Smooth muscle cell (in vitro differentiated cells): ENCODE measurements at regions not wholly inside any gene's neighbourhood (a gene's known extent, or its start where the extent isn't known, plus 50 kb on each side); places are given as distances from the start of the nearest gene placed in this dataset.
A peak's percentile ranks its signal among the peaks of the same experiment; 100 is the strongest.

Experiments used
- DNase-seq: peaks from one replicate; lab custom pipeline; 2025; ENCODE audit not compliant: unreplicated experiment; lab: John Stamatoyannopoulos, UW
- H2AFZ ChIP-seq: fragments of 200-600 bp; sonication (generic); 2 replicates; pipeline ENCODE4 v1.6.0; 2016; ENCODE audit warnings: antibody characterized with exemption, low read depth, mild to moderate bottlenecking
- H3F3A ChIP-seq: fragments of 200-600 bp; sonication (generic); 2 replicates; pipeline ENCODE4 v1.6.0; 2017; ENCODE audit warnings: antibody characterized with exemption, low read depth
- H3K27ac ChIP-seq: fragments of 200-600 bp; sonication (generic); 2 replicates; pipeline ENCODE4 v1.5.1; 2016; ENCODE audit warnings: low read depth, mild to moderate bottlenecking
- H3K27me3 ChIP-seq: fragments of 200-600 bp; sonication (generic); 2 replicates; pipeline ENCODE4 v1.6.1; 2016; ENCODE audit warnings: low read depth, mild to moderate bottlenecking
- H3K36me3 ChIP-seq: fragments of 200-600 bp; sonication (generic); 2 replicates; pipeline ENCODE4 v1.5.1; 2016; ENCODE audit warnings: low read depth
- H3K4me1 ChIP-seq: fragments of 200-600 bp; sonication (generic); 2 replicates; pipeline ENCODE4 v1.5.1; 2016; ENCODE audit warnings: low read depth
- H3K4me2 ChIP-seq: fragments of 200-600 bp; sonication (generic); 2 replicates; pipeline ENCODE4 v1.6.0; 2016; ENCODE audit warnings: mild to moderate bottlenecking
- H3K4me3 ChIP-seq: fragments of 200-600 bp; sonication (generic); 2 replicates; pipeline ENCODE4 v1.5.1; 2016; ENCODE audit warnings: mild to moderate bottlenecking
- H3K79me2 ChIP-seq: fragments of 200-600 bp; sonication (generic); 2 replicates; pipeline ENCODE4 v1.6.0; 2016; ENCODE audit warnings: low read depth, mild to moderate bottlenecking
- H3K9ac ChIP-seq: fragments of 200-600 bp; sonication (generic); 2 replicates; pipeline ENCODE4 v1.6.0; 2016; ENCODE audit warnings: low read depth
- H3K9me3 ChIP-seq: fragments of 200-600 bp; sonication (generic); replicated peaks from 2 replicates; pipeline ENCODE4 v1.5.1; 2016; ENCODE audit warnings: low read depth
- H4K20me1 ChIP-seq: fragments of 200-600 bp; sonication (generic); 2 replicates; pipeline ENCODE4 v1.6.0; 2016; ENCODE audit warnings: low read depth
- CTCF ChIP-seq: fragments of 200-600 bp; sonication (generic); IDR thresholded peaks from 2 replicates; pipeline ENCODE4 v1.5.1; 2017; ENCODE audit warnings: borderline replicate concordance, mild to moderate bottlenecking, antibody characterized with exemption; ENCODE audit not compliant: insufficient read depth, poor library complexity, severe bottlenecking
- WGBS: methylation state at CpG from one replicate; pipeline ENCODE4 v1.1.7; 2016; ENCODE audit warnings: low lambda C conversion rate; 5-methylcytosine and 5-hydroxymethylcytosine counted together

- peaks cover 3% of the 10 kb centered on the region for H3F3A ChIP-seq
- 100% methylated on average over 1 of the region's 1 CpG for WGBS
Observed at GRCh38 chr13:105519771-105520170, 1015.7 kb downstream of the EFNB2 start.

GRCh38 chr13:105518086-105518485 lies 1017.4 kb downstream of the EFNB2 start:
- Histone ChIP-seq H3K27ac (peak overlapping the region; percentile 88), H3K9me3 (no peaks in the 10 kb centered on the region), H3K36me3 (no peaks in the 10 kb centered on the region), H3K4me3 (no peak overlapping the region), H3F3A (peaks cover 3% of the 10 kb centered on the region), H4K20me1 (no peaks in the 10 kb centered on the region), H3K9ac (no peak overlapping the region), H3K4me2 (no peak overlapping the region), H3K4me1 (peaks cover 5% of the 10 kb centered on the region), H3K79me2 (no peaks in the 10 kb centered on the region), H3K27me3 (no peaks in the 10 kb centered on the region), H2AFZ (peak overlapping the region; percentile 35)
- DNase-seq: no peak
- no peak for TF ChIP-seq CTCF
- WGBS: 55% methylated on average over 4 of the region's 4 CpGs

More at GRCh38 chr13:105519771-105520170, 1015.7 kb downstream of the EFNB2 start:
- H3K27me3 ChIP-seq: no peaks in the 10 kb centered on the region
- no peak overlapping the region for H3K4me2 ChIP-seq
- H3K9ac ChIP-seq: no peak overlapping the region
- H3K9me3 ChIP-seq: no peaks in the 10 kb centered on the region
- no peak for DNase-seq
- TF ChIP-seq CTCF: no peak
- peaks cover 5% of the 10 kb centered on the region for H3K4me1 ChIP-seq
- no peak overlapping the region for H2AFZ ChIP-seq
- H3K4me3 ChIP-seq: no peak overlapping the region
- H3K36me3 ChIP-seq: no peaks in the 10 kb centered on the region
- H3K79me2 ChIP-seq: no peaks in the 10 kb centered on the region
- no peaks in the 10 kb centered on the region for H4K20me1 ChIP-seq
- H3K27ac ChIP-seq: no peak overlapping the region

- WGBS: 81% methylated on average over 4 of the region's 4 CpGs
- Histone ChIP-seq H3K27ac (no peak overlapping the region), H3K27me3 (no peaks in the 10 kb centered on the region), H3K4me2 (no peak overlapping the region), H3K9me3 (no peaks in the 10 kb centered on the region), H3K36me3 (no peaks in the 10 kb centered on the region), H3K9ac (no peak overlapping the region), H4K20me1 (no peaks in the 10 kb centered on the region), H2AFZ (no peak overlapping the region), H3F3A (peaks cover 3% of the 10 kb centered on the region), H3K4me1 (peaks cover 5% of the 10 kb centered on the region), H3K79me2 (no peaks in the 10 kb centered on the region), H3K4me3 (no peak overlapping the region)
- DNase-seq: no peak
- TF ChIP-seq CTCF: no peak
Observed at GRCh38 chr13:105514401-105514800, 1021.1 kb downstream of the EFNB2 start.

- Histone ChIP-seq H3K4me1 (peaks cover 2% of the 10 kb centered on the region), H3K27ac (no peak overlapping the region), H3K9me3 (no peaks in the 10 kb centered on the region), H2AFZ (no peak overlapping the region), H3K36me3 (no peaks in the 10 kb centered on the region), H3K79me2 (no peaks in the 10 kb centered on the region), H3F3A (peaks cover 3% of the 10 kb centered on the region), H3K4me2 (no peak overlapping the region), H4K20me1 (no peaks in the 10 kb centered on the region), H3K27me3 (no peaks in the 10 kb centered on the region), H3K4me3 (no peak overlapping the region), H3K9ac (no peak overlapping the region)
- TF ChIP-seq CTCF: no peak
- DNase-seq: no peak
- 98% methylated on average over 2 of the region's 2 CpGs for WGBS
Observed at GRCh38 chr13:105513448-105513847, 1022.0 kb downstream of the EFNB2 start.
